ENCODE measurements at regions not wholly inside any gene's neighbourhood (a gene's known extent, or its start where the extent isn't known, plus 50 kb on each side); places are given as distances from the start of the nearest gene placed in this dataset.

- POLR2A ChIA-PET: no interaction called here
These were observed 402.2 kb upstream of the FGF13 start for GRCh38 chrX:139113708-139114107.

GRCh38 chrX:139112432-139112831, 400.9 kb upstream of the FGF13 start:
- no peak for DNase-seq (ENCODE audit: extremely low spot score)
- CTCF ChIA-PET: no interaction called here
- POLR2A ChIA-PET: no interaction called here
- TF ChIP-seq TARDBP (IDR thresholded peaks at IDR 0.05) (no peak), SP1 (IDR thresholded peaks at IDR 0.05) (no peak), CTBP1 (IDR thresholded peaks at IDR 0.05; ENCODE audit: borderline replicate concordance) (no peak)

More at GRCh38 chrX:139113708-139114107, 402.2 kb upstream of the FGF13 start:
- CTCF ChIA-PET: no interaction called here
- DNase-seq (ENCODE audit: extremely low spot score): no peak
- TF ChIP-seq CTBP1 (IDR thresholded peaks at IDR 0.05; ENCODE audit: borderline replicate concordance): no peak
- no peak for TF ChIP-seq HDGF (IDR thresholded peaks at IDR 0.05; ENCODE audit: borderline replicate concordance)
- TF ChIP-seq SUZ12 (IDR thresholded peaks at IDR 0.05): no peak
- no peak for TF ChIP-seq NFRKB (IDR thresholded peaks at IDR 0.05)
- TF ChIP-seq FOXA1 (IDR thresholded peaks at IDR 0.05): no peak

GRCh38 chrX:139106069-139106468, 394.6 kb upstream of the FGF13 start:
- POLR2A ChIA-PET: no interaction called here
- DNase-seq (ENCODE audit: extremely low spot score): no peak
- TF ChIP-seq LEF1 (IDR thresholded peaks at IDR 0.05; ENCODE audit: borderline replicate concordance): no peak
- no peak for TF ChIP-seq ZNF384 (IDR thresholded peaks at IDR 0.05)
- no peak for TF ChIP-seq L3MBTL2 (conservative IDR thresholded peaks at IDR 0.05)
- TF ChIP-seq FOXA1 (IDR thresholded peaks at IDR 0.05): no peak
- no peak for TF ChIP-seq SUZ12 (IDR thresholded peaks at IDR 0.05)
- no peak for TF ChIP-seq SP1 (IDR thresholded peaks at IDR 0.05)
- no peak for TF ChIP-seq FOXM1 (IDR thresholded peaks at IDR 0.05; ENCODE audit: borderline replicate concordance)
- no peak for TF ChIP-seq CTBP1 (IDR thresholded peaks at IDR 0.05; ENCODE audit: borderline replicate concordance)
- no peak for TF ChIP-seq NFRKB (IDR thresholded peaks at IDR 0.05)
- TF ChIP-seq ELF4 (IDR thresholded peaks at IDR 0.05): no peak
- no peak for TF ChIP-seq TARDBP (IDR thresholded peaks at IDR 0.05)
- no peak for TF ChIP-seq ARNT (IDR thresholded peaks at IDR 0.05)
- no peak for TF ChIP-seq PKNOX1 (IDR thresholded peaks at IDR 0.05)
- TF ChIP-seq BHLHE40 (IDR thresholded peaks at IDR 0.05; ENCODE audit: borderline replicate concordance): no peak
- no peak for TF ChIP-seq FOXK2 (IDR thresholded peaks at IDR 0.05)
- TF ChIP-seq HDGF (IDR thresholded peaks at IDR 0.05; ENCODE audit: borderline replicate concordance): no peak
- CTCF ChIA-PET: no interaction called here

GRCh38 chrX:139094671-139095592, 383.4 kb upstream of the FGF13 start:
- TF ChIP-seq FOXA1 (IDR thresholded peaks at IDR 0.05): no peak
- no peak for TF ChIP-seq TARDBP (IDR thresholded peaks at IDR 0.05)
- no peak for TF ChIP-seq L3MBTL2 (conservative IDR thresholded peaks at IDR 0.05)
- no peak for TF ChIP-seq BHLHE40 (IDR thresholded peaks at IDR 0.05; ENCODE audit: borderline replicate concordance)
- TF ChIP-seq ZNF384 (IDR thresholded peaks at IDR 0.05): no peak
- TF ChIP-seq FOXM1 (IDR thresholded peaks at IDR 0.05; ENCODE audit: borderline replicate concordance): no peak
- TF ChIP-seq SP1 (IDR thresholded peaks at IDR 0.05): no peak
- TF ChIP-seq NFRKB (IDR thresholded peaks at IDR 0.05): no peak
- TF ChIP-seq ELF4 (IDR thresholded peaks at IDR 0.05): no peak
- TF ChIP-seq FOXK2 (IDR thresholded peaks at IDR 0.05): no peak
- no peak for TF ChIP-seq PKNOX1 (IDR thresholded peaks at IDR 0.05)
- no peak for TF ChIP-seq SUZ12 (IDR thresholded peaks at IDR 0.05)
- TF ChIP-seq LEF1 (IDR thresholded peaks at IDR 0.05; ENCODE audit: borderline replicate concordance): no peak
- TF ChIP-seq CTBP1 (IDR thresholded peaks at IDR 0.05; ENCODE audit: borderline replicate concordance): no peak
- TF ChIP-seq HDGF (IDR thresholded peaks at IDR 0.05; ENCODE audit: borderline replicate concordance): no peak
- no peak for TF ChIP-seq ARNT (IDR thresholded peaks at IDR 0.05)
- ChIA-PET POLR2A (no interaction called here), CTCF (interaction anchor here (0.5 kb wide), 1 partner anchor 346 kb away, joined by 3 read pairs; no protein-coding TSS in a partner anchor)
- no peak for DNase-seq (ENCODE audit: extremely low spot score)

- POLR2A ChIA-PET: no interaction called here
- TF ChIP-seq BHLHE40 (IDR thresholded peaks at IDR 0.05; ENCODE audit: borderline replicate concordance): no peak
- TF ChIP-seq SP1 (IDR thresholded peaks at IDR 0.05): no peak
- no peak for TF ChIP-seq FOXA1 (IDR thresholded peaks at IDR 0.05)
- TF ChIP-seq L3MBTL2 (conservative IDR thresholded peaks at IDR 0.05): no peak
- no peak for TF ChIP-seq ELF4 (IDR thresholded peaks at IDR 0.05)
- TF ChIP-seq FOXK2 (IDR thresholded peaks at IDR 0.05): no peak
- no peak for TF ChIP-seq NFRKB (IDR thresholded peaks at IDR 0.05)
- no peak for TF ChIP-seq HDGF (IDR thresholded peaks at IDR 0.05; ENCODE audit: borderline replicate concordance)
- TF ChIP-seq SUZ12 (IDR thresholded peaks at IDR 0.05): no peak
- TF ChIP-seq ARNT (IDR thresholded peaks at IDR 0.05): no peak
- TF ChIP-seq TARDBP (IDR thresholded peaks at IDR 0.05): no peak
- TF ChIP-seq LEF1 (IDR thresholded peaks at IDR 0.05; ENCODE audit: borderline replicate concordance): no peak
- TF ChIP-seq ZNF384 (IDR thresholded peaks at IDR 0.05): no peak
- TF ChIP-seq FOXM1 (IDR thresholded peaks at IDR 0.05; ENCODE audit: borderline replicate concordance): no peak
- no peak for DNase-seq (ENCODE audit: extremely low spot score)
- CTCF ChIA-PET: no interaction called here
These were observed 381.7 kb upstream of the FGF13 start for GRCh38 chrX:139093201-139093600.

- ChIA-PET POLR2A (no interaction called here), CTCF (interaction anchor here (0.7 kb wide), 1 partner anchor 956 kb away, joined by 3 read pairs; no protein-coding TSS in a partner anchor)
- DNase-seq (ENCODE audit: extremely low spot score): no peak
- no peak for TF ChIP-seq L3MBTL2 (conservative IDR thresholded peaks at IDR 0.05)
- TF ChIP-seq FOXM1 (IDR thresholded peaks at IDR 0.05; ENCODE audit: borderline replicate concordance): no peak
- no peak for TF ChIP-seq FOXK2 (IDR thresholded peaks at IDR 0.05)
- TF ChIP-seq LEF1 (IDR thresholded peaks at IDR 0.05; ENCODE audit: borderline replicate concordance): no peak
- no peak for TF ChIP-seq ELF4 (IDR thresholded peaks at IDR 0.05)
- no peak for TF ChIP-seq SUZ12 (IDR thresholded peaks at IDR 0.05)
- no peak for TF ChIP-seq NFRKB (IDR thresholded peaks at IDR 0.05)
- no peak for TF ChIP-seq ZNF384 (IDR thresholded peaks at IDR 0.05)
- no peak for TF ChIP-seq CTBP1 (IDR thresholded peaks at IDR 0.05; ENCODE audit: borderline replicate concordance)
- no peak for TF ChIP-seq ARNT (IDR thresholded peaks at IDR 0.05)
- TF ChIP-seq HDGF (IDR thresholded peaks at IDR 0.05; ENCODE audit: borderline replicate concordance): no peak
- no peak for TF ChIP-seq PKNOX1 (IDR thresholded peaks at IDR 0.05)
- TF ChIP-seq BHLHE40 (IDR thresholded peaks at IDR 0.05; ENCODE audit: borderline replicate concordance): no peak
- no peak for TF ChIP-seq TARDBP (IDR thresholded peaks at IDR 0.05)
- no peak for TF ChIP-seq SP1 (IDR thresholded peaks at IDR 0.05)
- no peak for TF ChIP-seq FOXA1 (IDR thresholded peaks at IDR 0.05)
These were observed 380.4 kb upstream of the FGF13 start for GRCh38 chrX:139091878-139092277.
